AG04450 (cell line): ENCODE measurements at regions not wholly inside any gene's neighbourhood (a gene's known extent, or its start where the extent isn't known, plus 50 kb on each side); places are given as distances from the start of the nearest gene placed in this dataset.
A peak's percentile ranks its signal among the peaks of the same experiment; 100 is the strongest.

Source experiments
- CTCF ChIA-PET: fragments of 300-600, 350-600 bp; formaldehyde crosslinking; extraction: SDS; loops from one replicate; lab custom pipeline; 2022; ENCODE audit warnings: antibody characterized with exemption, inconsistent platforms; lab: Charles Lee
- POLR2A ChIA-PET: fragments of 350-600 bp; formaldehyde crosslinking; extraction: SDS; loops from one replicate; lab custom pipeline; 2021; ENCODE audit warnings: antibody characterized with exemption, inconsistent platforms; lab: Yijun Ruan, JAX
- DNase-seq: peaks from one replicate; pipeline ENCODE4 v3.0.0-alpha.2; 2011; ENCODE audit warnings: low read depth, low spot score
- H3K27ac ChIP-seq: one replicate; pipeline ENCODE4 v1.5.1; 2012; ENCODE audit warnings: low read depth, low read length, control low read depth
- H3K27me3 ChIP-seq: one replicate; pipeline ENCODE4 v1.6.0; 2012; ENCODE audit warnings: low read length; ENCODE audit not compliant: control insufficient read depth, insufficient read depth
- H3K4me3 ChIP-seq: 2 replicates; pipeline ENCODE4 v1.5.1; 2011; ENCODE audit warnings: mild to moderate bottlenecking, low read depth, low read length, control low read depth
- H3K9me3 ChIP-seq: 2 replicates; pipeline ENCODE4 v1.5.1; 2012; ENCODE audit warnings: low read length; ENCODE audit not compliant: control insufficient read depth, insufficient read depth
- CTCF ChIP-seq: IDR thresholded peaks from 2 replicates; pipeline ENCODE4 v1.5.1; 2011; ENCODE audit warnings: low read depth, low read length, control low read depth, inconsistent platforms

GRCh38 chr9:96080364-96080763 lies 204.9 kb downstream of the ERCC6L2 start:
- ChIA-PET CTCF (no interaction called here), POLR2A (no interaction called here)

GRCh38 chr9:96079779-96080178 lies 204.3 kb downstream of the ERCC6L2 start:
- no peak overlapping the region for H3K27ac ChIP-seq
- POLR2A ChIA-PET: no interaction called here

More at GRCh38 chr9:96080364-96080763, 204.9 kb downstream of the ERCC6L2 start:
- Histone ChIP-seq H3K27me3 (peaks cover 37% of the 10 kb centered on the region), H3K4me3 (no peak overlapping the region), H3K9me3 (no peaks in the 10 kb centered on the region; the same call in 1 of the 2 replicates), H3K27ac (no peak overlapping the region)
- no peak for TF ChIP-seq CTCF
- no peak for DNase-seq

GRCh38 chr9:96078897-96079490 lies 203.5 kb downstream of the ERCC6L2 start:
- Histone ChIP-seq H3K27ac (no peak overlapping the region), H3K9me3 (no peaks in the 10 kb centered on the region; the same call in 1 of the 2 replicates), H3K4me3 (no peak overlapping the region), H3K27me3 (peaks cover 34% of the 10 kb centered on the region)
- DNase-seq: no peak
- ChIA-PET POLR2A (interaction anchor here (0.5 kb wide), 1 partner anchor 60 kb away, joined by 3 read pairs; no protein-coding TSS in a partner anchor), CTCF (no interaction called here)
- TF ChIP-seq CTCF: 0 out of 2 replicates have a peak, but pooled peaks have one; percentile 4

More at GRCh38 chr9:96079779-96080178, 204.3 kb downstream of the ERCC6L2 start:
- Histone ChIP-seq H3K27me3 (peaks cover 34% of the 10 kb centered on the region), H3K9me3 (no peaks in the 10 kb centered on the region; the same call in 1 of the 2 replicates), H3K4me3 (no peak overlapping the region)
- DNase-seq: no peak
- CTCF ChIA-PET: no interaction called here
- no peak for TF ChIP-seq CTCF

GRCh38 chr9:96075757-96076156 lies 200.3 kb downstream of the ERCC6L2 start:
- no peak for DNase-seq
- no peaks in the 10 kb centered on the region for H3K9me3 ChIP-seq
- ChIA-PET CTCF (no interaction called here), POLR2A (no interaction called here)
- peaks cover 22% of the 10 kb centered on the region for H3K27me3 ChIP-seq
- no peak for TF ChIP-seq CTCF
- no peak overlapping the region for H3K27ac ChIP-seq
- no peak overlapping the region for H3K4me3 ChIP-seq

DNA sequence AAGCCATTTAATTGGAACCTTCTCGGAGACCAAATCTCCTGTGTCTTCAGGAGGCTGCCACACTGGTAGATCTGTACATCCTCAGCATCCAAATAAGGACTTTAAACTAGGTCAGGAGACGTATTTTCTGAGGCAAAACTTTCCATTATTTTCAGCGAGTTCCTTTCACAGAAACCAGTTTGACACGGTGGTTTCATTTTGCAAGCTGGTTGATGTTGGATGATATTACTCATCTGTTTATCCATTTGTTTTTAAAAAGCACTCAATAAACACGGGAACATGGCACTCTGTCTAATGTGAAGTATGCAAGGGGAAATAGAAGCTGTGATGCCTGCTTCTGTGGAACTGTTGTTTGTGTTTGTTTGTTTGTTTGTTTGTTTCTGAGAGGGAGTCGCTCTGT lies 199.6 kb downstream of the ERCC6L2 start:
- H3K27ac ChIP-seq: no peak overlapping the region
- no peaks in the 10 kb centered on the region for H3K9me3 ChIP-seq
- no peak overlapping the region for H3K4me3 ChIP-seq
- TF ChIP-seq CTCF: no peak
- H3K27me3 ChIP-seq: peaks cover 19% of the 10 kb centered on the region
- no peak for DNase-seq
- ChIA-PET CTCF (no interaction called here), POLR2A (no interaction called here)
